Retinal pigment epithelial cell (primary cell): ENCODE measurements at regions not wholly inside any gene's neighbourhood (a gene's known extent, or its start where the extent isn't known, plus 50 kb on each side); places are given as distances from the start of the nearest gene placed in this dataset.

ENCODE experiments used
- DNase-seq: peaks from one replicate; pipeline ENCODE4 v3.0.0-alpha.2; 2010; ENCODE audit warnings: low read depth
- H3K4me3 ChIP-seq: 2 replicates; pipeline ENCODE4 v1.5.1; 2011; ENCODE audit warnings: mild to moderate bottlenecking, low read length, control low read depth, moderate library complexity
- TF ChIP-seq, protein P1 (sequence below): conservative IDR thresholded peaks from 2 replicates; pipeline ENCODE4 v1.5.1; 2011; ENCODE audit warnings: low read depth, low read length, control low read depth, inconsistent platforms

- H3K4me3 ChIP-seq = no peak overlapping the region
- TF ChIP-seq, protein P1, sequence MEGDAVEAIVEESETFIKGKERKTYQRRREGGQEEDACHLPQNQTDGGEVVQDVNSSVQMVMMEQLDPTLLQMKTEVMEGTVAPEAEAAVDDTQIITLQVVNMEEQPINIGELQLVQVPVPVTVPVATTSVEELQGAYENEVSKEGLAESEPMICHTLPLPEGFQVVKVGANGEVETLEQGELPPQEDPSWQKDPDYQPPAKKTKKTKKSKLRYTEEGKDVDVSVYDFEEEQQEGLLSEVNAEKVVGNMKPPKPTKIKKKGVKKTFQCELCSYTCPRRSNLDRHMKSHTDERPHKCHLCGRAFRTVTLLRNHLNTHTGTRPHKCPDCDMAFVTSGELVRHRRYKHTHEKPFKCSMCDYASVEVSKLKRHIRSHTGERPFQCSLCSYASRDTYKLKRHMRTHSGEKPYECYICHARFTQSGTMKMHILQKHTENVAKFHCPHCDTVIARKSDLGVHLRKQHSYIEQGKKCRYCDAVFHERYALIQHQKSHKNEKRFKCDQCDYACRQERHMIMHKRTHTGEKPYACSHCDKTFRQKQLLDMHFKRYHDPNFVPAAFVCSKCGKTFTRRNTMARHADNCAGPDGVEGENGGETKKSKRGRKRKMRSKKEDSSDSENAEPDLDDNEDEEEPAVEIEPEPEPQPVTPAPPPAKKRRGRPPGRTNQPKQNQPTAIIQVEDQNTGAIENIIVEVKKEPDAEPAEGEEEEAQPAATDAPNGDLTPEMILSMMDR = no peak
- no peak for DNase-seq
Measured at GRCh38 chr5:29170599-29170998, 2022.9 kb upstream of the CDH6 start.

GRCh38 chr5:29169886-29170285, 2023.6 kb upstream of the CDH6 start:
- TF ChIP-seq, protein P1 = no peak
- H3K4me3 ChIP-seq = no peak overlapping the region
- peak; percentile 27 for DNase-seq

DNA sequence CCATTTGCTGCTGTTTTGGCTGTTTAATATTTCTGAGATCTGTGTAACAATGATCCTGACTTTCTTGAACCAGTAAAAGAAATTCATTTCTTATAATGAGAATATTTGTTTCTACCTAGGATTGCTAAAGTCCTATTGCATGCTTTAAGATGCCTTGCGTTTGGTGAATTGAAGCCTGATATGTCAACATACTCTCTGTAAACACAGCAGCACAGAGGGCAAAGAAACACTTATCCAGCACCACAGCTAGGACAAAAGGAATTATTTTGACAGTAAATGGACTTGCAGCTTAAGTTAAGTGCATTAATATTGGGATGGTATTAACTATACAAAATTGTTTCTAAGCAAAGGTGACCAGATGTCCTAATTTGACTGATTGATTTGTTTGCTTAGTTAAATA, 2031.2 kb upstream of the CDH6 start:
- TF ChIP-seq, protein P1 = no peak
- no peak overlapping the region for H3K4me3 ChIP-seq
- no peak for DNase-seq

DNA sequence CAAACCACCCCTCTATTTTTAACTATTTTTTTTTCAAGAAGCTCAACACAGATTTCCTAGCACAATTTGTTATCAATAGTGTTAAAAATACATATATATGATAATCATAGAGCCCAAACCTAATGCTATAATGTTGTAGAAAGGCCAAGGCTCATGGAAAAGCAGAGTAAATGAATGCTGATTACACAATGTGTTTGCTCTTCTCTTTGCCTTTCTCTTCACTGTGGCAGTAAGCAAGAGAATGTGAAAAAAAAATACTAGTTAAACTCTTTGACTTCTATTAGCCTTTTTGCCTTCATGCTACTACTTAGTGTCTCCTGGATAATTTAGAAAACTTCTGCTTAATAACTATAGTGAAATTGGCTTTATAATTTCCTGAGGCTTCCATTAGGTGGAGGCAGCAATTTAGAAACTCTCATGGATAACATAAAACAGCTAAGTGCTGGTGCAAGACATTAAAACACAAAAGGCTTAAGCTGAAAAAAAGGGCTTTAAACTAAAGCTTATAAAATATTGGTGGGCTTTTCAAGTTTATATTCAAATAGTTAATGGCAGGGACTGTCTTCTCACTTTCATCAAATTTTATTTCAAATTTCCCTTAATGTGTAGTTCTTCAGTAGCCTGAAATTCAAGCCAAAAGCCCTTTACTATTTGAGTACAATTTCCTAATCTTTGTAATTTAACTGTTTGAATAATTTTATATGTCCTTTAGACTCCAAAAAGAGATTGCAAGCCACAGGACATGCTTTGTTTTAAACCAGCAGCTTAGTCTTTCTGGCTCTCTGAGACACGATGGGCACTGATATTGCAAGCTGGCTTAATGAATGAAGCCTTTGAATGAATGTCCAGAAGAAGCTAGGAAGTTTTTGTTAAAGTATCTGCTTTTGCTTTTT, 2031.8 kb upstream of the CDH6 start:
- H3K4me3 ChIP-seq = no peak overlapping the region
- no peak for DNase-seq
- TF ChIP-seq, protein P1 = no peak

DNA sequence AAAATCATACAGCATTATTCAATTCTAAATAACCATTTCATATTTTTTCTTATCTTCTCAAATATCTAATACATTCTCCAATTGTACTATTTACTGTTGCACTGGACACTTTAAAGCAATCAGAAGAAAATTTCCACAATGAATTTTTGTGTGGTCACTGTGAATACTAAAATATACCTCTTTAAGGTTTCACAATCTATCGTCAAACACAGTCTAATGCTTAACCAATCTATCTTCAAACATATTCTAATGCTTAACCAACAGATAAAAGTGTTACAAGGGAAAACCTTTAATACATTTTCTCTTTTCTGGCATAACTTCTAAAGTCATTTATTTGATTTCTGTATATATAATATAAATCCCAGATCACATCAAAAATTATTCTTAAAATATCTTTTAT, 2035.5 kb upstream of the CDH6 start:
- TF ChIP-seq, protein P1 = no peak
- no peak overlapping the region for H3K4me3 ChIP-seq
- no peak for DNase-seq

DNA sequence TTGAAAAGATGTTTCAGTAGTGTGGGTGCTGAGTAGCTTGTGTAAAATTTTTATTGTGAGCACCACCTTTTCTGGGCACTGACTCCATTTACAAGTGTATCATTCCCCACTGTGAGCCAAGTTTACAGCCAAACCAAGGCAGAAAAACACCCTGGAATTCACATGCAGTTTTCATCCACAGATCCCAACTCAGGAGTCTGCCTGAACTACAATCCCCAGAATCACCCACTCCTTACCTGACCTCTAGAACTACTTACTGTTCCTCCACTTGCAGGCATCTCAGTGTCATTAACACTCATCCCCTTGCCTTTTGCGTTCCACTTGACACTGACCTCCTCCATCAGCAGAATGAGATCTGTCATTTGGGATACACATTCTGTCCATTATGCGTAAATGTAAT, 2042.6 kb upstream of the CDH6 start:
- no peak overlapping the region for H3K4me3 ChIP-seq
- TF ChIP-seq, protein P1 = no peak
- no peak for DNase-seq

GRCh38 chr5:29148581-29148980, 2044.9 kb upstream of the CDH6 start:
- no peak for DNase-seq
- TF ChIP-seq, protein P1 = no peak
- H3K4me3 ChIP-seq = no peak overlapping the region
